Activated naive CD8-positive, alpha-beta T cell (primary cell): ENCODE measurements at regions not wholly inside any gene's neighbourhood (a gene's known extent, or its start where the extent isn't known, plus 50 kb on each side); places are given as distances from the start of the nearest gene placed in this dataset.
"Not testable (repeated sequence)": the region's sequence is repeated elsewhere in the genome, so short reads cannot be mapped to it uniquely, and the experiment has no call there.

Experiments used
- H3K27ac Mint-ChIP-seq: one replicate; pipeline ENCODE4 v1.8.0; 2021; ENCODE audit warnings: mixed read lengths
- H3K27me3 Mint-ChIP-seq: one replicate; pipeline ENCODE4 v1.8.0; 2021; ENCODE audit warnings: mixed read lengths
- H3K36me3 Mint-ChIP-seq: one replicate; pipeline ENCODE4 v1.8.0; 2021; ENCODE audit warnings: mixed read lengths
- H3K4me1 Mint-ChIP-seq: one replicate; pipeline ENCODE4 v1.8.0; 2021; ENCODE audit warnings: low read depth, mixed read lengths
- H3K4me3 Mint-ChIP-seq: one replicate; pipeline ENCODE4 v1.8.0; 2021; ENCODE audit warnings: mild to moderate bottlenecking, mixed read lengths
- H3K9me3 Mint-ChIP-seq: one replicate; pipeline ENCODE4 v1.8.0; 2021; ENCODE audit warnings: low read depth, mixed read lengths

- H3K27me3 Mint-ChIP-seq: no peaks in the 10 kb centered on the region
- H3K4me1 Mint-ChIP-seq: no peaks in the 10 kb centered on the region
- H3K4me3 Mint-ChIP-seq: no peak overlapping the region
- H3K27ac Mint-ChIP-seq: no peak overlapping the region
- H3K36me3 Mint-ChIP-seq: no peaks in the 10 kb centered on the region
- H3K9me3 Mint-ChIP-seq: peaks cover 8% of the 10 kb centered on the region
Observed at GRCh38 chr1:188672153-188672552, 1805.5 kb downstream of the BRINP3 start.

GRCh38 chr1:188689542-188689941 is 1788.1 kb downstream of the BRINP3 start:
- Mint-ChIP-seq H3K4me3 (no peak overlapping the region), H3K27me3 (no peaks in the 10 kb centered on the region), H3K9me3 (peaks cover 15% of the 10 kb centered on the region), H3K27ac (no peak overlapping the region), H3K4me1 (no peaks in the 10 kb centered on the region), H3K36me3 (no peaks in the 10 kb centered on the region)

GRCh38 chr1:188700116-188700515 is 1777.5 kb downstream of the BRINP3 start:
- H3K36me3 Mint-ChIP-seq: no peaks in the 10 kb centered on the region
- H3K9me3 Mint-ChIP-seq: no peaks in the 10 kb centered on the region
- H3K27me3 Mint-ChIP-seq: no peaks in the 10 kb centered on the region
- H3K27ac Mint-ChIP-seq: no peak overlapping the region
- no peaks in the 10 kb centered on the region for H3K4me1 Mint-ChIP-seq
- H3K4me3 Mint-ChIP-seq: no peak overlapping the region

- H3K4me3 Mint-ChIP-seq: no peak overlapping the region
- no peaks in the 10 kb centered on the region for H3K36me3 Mint-ChIP-seq
- no peaks in the 10 kb centered on the region for H3K4me1 Mint-ChIP-seq
- H3K9me3 Mint-ChIP-seq: peaks cover 5% of the 10 kb centered on the region
- H3K27me3 Mint-ChIP-seq: no peaks in the 10 kb centered on the region
- no peak overlapping the region for H3K27ac Mint-ChIP-seq
Observed at GRCh38 chr1:188706742-188707141, 1770.9 kb downstream of the BRINP3 start.

GRCh38 chr1:188708795-188709535 is 1768.7 kb downstream of the BRINP3 start:
- Mint-ChIP-seq H3K27ac (no peak overlapping the region), H3K36me3 (no peaks in the 10 kb centered on the region), H3K9me3 (peaks cover 5% of the 10 kb centered on the region), H3K4me3 (no peak overlapping the region), H3K27me3 (no peaks in the 10 kb centered on the region), H3K4me1 (no peaks in the 10 kb centered on the region)

- Mint-ChIP-seq H3K27ac (no peak overlapping the region), H3K4me1 (no peaks in the 10 kb centered on the region), H3K36me3 (no peaks in the 10 kb centered on the region)
Observed at GRCh38 chr1:188715566-188715965, 1762.1 kb downstream of the BRINP3 start.

GRCh38 chr1:188719735-188720134 is 1757.9 kb downstream of the BRINP3 start:
- Mint-ChIP-seq H3K27me3 (no peaks in the 10 kb centered on the region), H3K4me3 (no peak overlapping the region), H3K27ac (no peak overlapping the region), H3K36me3 (no peaks in the 10 kb centered on the region), H3K9me3 (peaks cover 13% of the 10 kb centered on the region), H3K4me1 (no peaks in the 10 kb centered on the region)

More at GRCh38 chr1:188715566-188715965, 1762.1 kb downstream of the BRINP3 start:
- Mint-ChIP-seq H3K9me3 (peaks cover 11% of the 10 kb centered on the region), H3K27me3 (no peaks in the 10 kb centered on the region), H3K4me3 (no peak overlapping the region)

GRCh38 chr1:188723332-188724020 is 1754.2 kb downstream of the BRINP3 start:
- Mint-ChIP-seq H3K4me3 (no peak overlapping the region), H3K9me3 (peaks cover 17% of the 10 kb centered on the region), H3K27me3 (no peaks in the 10 kb centered on the region), H3K27ac (no peak overlapping the region), H3K36me3 (no peaks in the 10 kb centered on the region), H3K4me1 (no peaks in the 10 kb centered on the region)

GRCh38 chr1:188729039-188729438 is 1748.6 kb downstream of the BRINP3 start:
- H3K27ac Mint-ChIP-seq: no peak overlapping the region
- no peak overlapping the region for H3K4me3 Mint-ChIP-seq
- H3K4me1 Mint-ChIP-seq: no peaks in the 10 kb centered on the region
- H3K36me3 Mint-ChIP-seq: no peaks in the 10 kb centered on the region
- H3K9me3 Mint-ChIP-seq: peaks cover 17% of the 10 kb centered on the region
- H3K27me3 Mint-ChIP-seq: no peaks in the 10 kb centered on the region

GRCh38 chr1:188735567-188735966 is 1742.1 kb downstream of the BRINP3 start:
- no peaks in the 10 kb centered on the region for H3K4me1 Mint-ChIP-seq
- H3K27ac Mint-ChIP-seq: no peak overlapping the region
- peaks cover 9% of the 10 kb centered on the region for H3K9me3 Mint-ChIP-seq
- no peaks in the 10 kb centered on the region for H3K27me3 Mint-ChIP-seq
- no peak overlapping the region for H3K4me3 Mint-ChIP-seq
- H3K36me3 Mint-ChIP-seq: no peaks in the 10 kb centered on the region

GRCh38 chr1:188749275-188749674 is 1728.4 kb downstream of the BRINP3 start:
- not testable (repeated sequence) for H3K27ac Mint-ChIP-seq, H3K27me3 Mint-ChIP-seq, H3K4me1 Mint-ChIP-seq, H3K36me3 Mint-ChIP-seq, H3K4me3 Mint-ChIP-seq, H3K9me3 Mint-ChIP-seq

GRCh38 chr1:188752027-188752426 is 1725.6 kb downstream of the BRINP3 start:
- H3K27me3 Mint-ChIP-seq, H3K36me3 Mint-ChIP-seq, H3K4me1 Mint-ChIP-seq, H3K9me3 Mint-ChIP-seq, H3K27ac Mint-ChIP-seq, H3K4me3 Mint-ChIP-seq: not testable (repeated sequence)

- H3K36me3 Mint-ChIP-seq, H3K4me3 Mint-ChIP-seq, H3K27me3 Mint-ChIP-seq, H3K27ac Mint-ChIP-seq, H3K4me1 Mint-ChIP-seq, H3K9me3 Mint-ChIP-seq: not testable (repeated sequence)
Observed at GRCh38 chr1:188757747-188758146, 1719.9 kb downstream of the BRINP3 start.

GRCh38 chr1:188761226-188761625 is 1716.4 kb downstream of the BRINP3 start:
- Mint-ChIP-seq H3K4me3 (no peak overlapping the region), H3K27me3 (no peaks in the 10 kb centered on the region), H3K9me3 (peaks cover 9% of the 10 kb centered on the region), H3K27ac (no peak overlapping the region), H3K36me3 (no peaks in the 10 kb centered on the region), H3K4me1 (no peaks in the 10 kb centered on the region)

- no peaks in the 10 kb centered on the region for H3K27me3 Mint-ChIP-seq
- no peak overlapping the region for H3K4me3 Mint-ChIP-seq
- peaks cover 14% of the 10 kb centered on the region for H3K9me3 Mint-ChIP-seq
- no peaks in the 10 kb centered on the region for H3K36me3 Mint-ChIP-seq
- no peaks in the 10 kb centered on the region for H3K4me1 Mint-ChIP-seq
- no peak overlapping the region for H3K27ac Mint-ChIP-seq
Observed at GRCh38 chr1:188762166-188762743, 1715.4 kb downstream of the BRINP3 start.
